Mesothelial cell of epicardium (in vitro differentiated cells): ENCODE measurements at regions not wholly inside any gene's neighbourhood (a gene's known extent, or its start where the extent isn't known, plus 50 kb on each side); places are given as distances from the start of the nearest gene placed in this dataset.

Experiments
- DNase-seq, 2 experiments: peaks; one replicate each; pipeline ENCODE4 v3.0.0; 2021; ENCODE audit warnings: low spot score in 2 of 2; ENCODE audit not compliant: unreplicated experiment in 2 of 2
- H3K27ac Mint-ChIP-seq: 2 replicates; pipeline ENCODE4 v1.8.0; 2021; ENCODE audit warnings: mixed read lengths
- H3K27me3 Mint-ChIP-seq: 2 replicates; pipeline ENCODE4 v1.8.0; 2021; ENCODE audit warnings: low read depth, mixed read lengths
- H3K36me3 Mint-ChIP-seq: 2 replicates; pipeline ENCODE4 v1.8.0; 2021; ENCODE audit warnings: mixed read lengths
- H3K4me1 Mint-ChIP-seq: 2 replicates; pipeline ENCODE4 v1.8.0; 2021; ENCODE audit warnings: mixed read lengths
- H3K4me3 Mint-ChIP-seq: 2 replicates; pipeline ENCODE4 v1.8.0; 2021; ENCODE audit warnings: mild to moderate bottlenecking, moderate library complexity, mixed read lengths
- H3K9me3 Mint-ChIP-seq: 2 replicates; pipeline ENCODE4 v1.8.0; 2021; ENCODE audit warnings: mixed read lengths
- CTCF ChIP-seq: fragments of 200-600 bp; sonication (generic); IDR thresholded peaks from one replicate; pipeline ENCODE4 v1.5.0; 2021; ENCODE audit warnings: antibody characterized with exemption; ENCODE audit not compliant: unreplicated experiment

DNA sequence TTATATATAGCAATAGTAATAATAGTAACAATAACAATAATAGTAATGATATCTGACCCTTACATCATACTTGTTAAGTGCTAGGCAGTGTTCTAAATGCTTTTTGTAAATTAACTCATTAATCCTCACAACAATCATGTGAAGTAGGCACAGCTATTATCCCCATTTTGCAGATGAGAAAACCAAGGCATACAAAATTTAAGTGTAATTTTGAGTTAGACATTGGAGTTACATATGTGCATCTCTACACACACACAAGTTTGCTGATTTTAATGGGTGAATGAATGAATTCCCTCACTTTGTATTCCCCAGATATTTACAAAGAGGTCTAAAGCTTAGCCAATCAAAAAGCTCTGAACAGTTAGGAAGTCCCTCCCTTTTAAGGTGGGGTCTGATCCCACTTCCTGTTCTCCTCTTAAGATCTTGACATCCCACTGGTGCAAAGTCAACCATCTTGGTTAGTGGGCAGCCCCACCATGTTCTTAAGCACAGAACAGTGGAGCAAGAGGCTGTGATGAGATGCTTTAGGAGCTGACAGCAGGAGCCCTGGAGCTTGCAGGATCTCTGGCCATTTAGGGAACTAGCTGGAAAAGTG, 85.3 kb upstream of the FOXP4 start:
- H3K4me1 Mint-ChIP-seq: peaks cover 24% of the 10 kb centered on the region
- H3K36me3 Mint-ChIP-seq: no peaks in the 10 kb centered on the region
- H3K27ac Mint-ChIP-seq: no peak overlapping the region
- no peaks in the 10 kb centered on the region for H3K27me3 Mint-ChIP-seq
- H3K9me3 Mint-ChIP-seq: no peaks in the 10 kb centered on the region
- no peak overlapping the region for H3K4me3 Mint-ChIP-seq
- no peak for DNase-seq
- TF ChIP-seq CTCF: no peak

DNA sequence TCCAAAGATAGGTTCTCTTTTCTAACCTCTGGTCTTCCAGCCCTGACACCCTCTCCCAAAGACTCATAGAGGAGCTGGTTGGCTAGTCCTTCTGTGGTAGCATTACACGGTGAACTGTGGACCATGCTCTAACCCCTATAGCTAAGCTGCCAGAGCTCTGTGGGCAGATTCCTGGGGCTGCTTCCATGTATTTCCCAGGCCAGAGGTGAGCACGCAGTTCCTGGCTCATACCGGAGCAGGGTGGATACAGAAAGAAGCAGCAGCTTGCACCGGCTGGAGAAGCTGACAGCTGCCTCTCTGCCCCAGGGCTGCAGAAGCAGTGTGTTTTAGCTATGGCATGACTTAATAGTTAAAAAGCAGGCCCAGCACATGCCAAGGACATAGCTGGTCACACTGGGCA, 84.1 kb upstream of the FOXP4 start:
- no peaks in the 10 kb centered on the region for H3K36me3 Mint-ChIP-seq
- peaks cover 27% of the 10 kb centered on the region for H3K4me1 Mint-ChIP-seq
- TF ChIP-seq CTCF: no peak
- H3K4me3 Mint-ChIP-seq: no peak overlapping the region
- no peaks in the 10 kb centered on the region for H3K9me3 Mint-ChIP-seq
- H3K27me3 Mint-ChIP-seq: no peaks in the 10 kb centered on the region
- no peak for DNase-seq
- no peak overlapping the region for H3K27ac Mint-ChIP-seq

DNA sequence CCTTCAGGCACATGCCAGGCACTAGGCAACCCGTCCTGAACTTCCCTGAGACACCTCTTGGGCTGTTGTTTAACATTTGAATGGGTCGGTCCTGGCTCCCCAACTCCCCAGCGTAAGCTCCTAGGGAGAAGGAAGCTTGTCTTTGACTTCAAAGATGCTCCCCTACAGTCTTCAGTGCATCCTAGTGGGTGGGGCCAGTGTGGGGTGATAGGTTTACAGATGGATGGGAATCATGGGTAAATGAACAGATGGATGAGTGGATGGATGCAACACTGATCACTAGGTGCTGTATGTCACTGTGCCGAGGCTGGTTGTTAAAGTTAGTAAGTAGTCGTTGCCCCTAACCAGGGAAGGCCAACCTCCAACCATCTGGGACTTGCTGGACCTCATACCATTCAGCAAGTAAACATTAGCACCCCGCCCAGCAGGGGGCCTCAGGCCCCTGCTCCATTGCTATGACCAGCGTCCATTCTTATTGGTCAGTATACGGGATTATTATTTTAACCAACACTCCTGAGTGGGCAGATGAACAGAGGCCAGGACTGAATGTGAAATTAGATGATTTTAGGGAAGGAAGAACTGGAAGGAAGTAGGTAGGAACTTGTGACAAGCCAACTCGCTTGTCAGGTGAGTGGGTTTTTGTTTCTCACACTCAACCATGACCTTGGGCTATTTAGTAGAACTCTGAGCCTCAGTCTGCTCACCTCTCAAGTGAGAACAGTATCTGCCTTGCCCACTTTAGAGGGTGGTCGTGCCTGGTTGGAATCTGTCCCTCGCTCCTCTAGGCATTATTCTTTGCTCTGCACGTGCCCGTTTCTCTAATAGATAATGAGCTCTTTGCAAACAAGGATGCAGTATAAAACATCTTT, 82.9 kb upstream of the FOXP4 start:
- Mint-ChIP-seq H3K27ac (no peak overlapping the region), H3K27me3 (no peaks in the 10 kb centered on the region), H3K9me3 (no peaks in the 10 kb centered on the region), H3K4me3 (no peak overlapping the region), H3K4me1 (peaks cover 39% of the 10 kb centered on the region), H3K36me3 (no peaks in the 10 kb centered on the region)
- DNase-seq: no peak
- peak; percentile 52 for TF ChIP-seq CTCF

- no peak for DNase-seq
- no peaks in the 10 kb centered on the region for H3K9me3 Mint-ChIP-seq
- no peak overlapping the region for H3K27ac Mint-ChIP-seq
- no peak overlapping the region for H3K4me3 Mint-ChIP-seq
- no peaks in the 10 kb centered on the region for H3K36me3 Mint-ChIP-seq
- TF ChIP-seq CTCF: no peak
- peaks cover 46% of the 10 kb centered on the region for H3K4me1 Mint-ChIP-seq
- H3K27me3 Mint-ChIP-seq: no peaks in the 10 kb centered on the region
Observed at GRCh38 chr6:41464019-41464418, 82.2 kb upstream of the FOXP4 start.

DNA sequence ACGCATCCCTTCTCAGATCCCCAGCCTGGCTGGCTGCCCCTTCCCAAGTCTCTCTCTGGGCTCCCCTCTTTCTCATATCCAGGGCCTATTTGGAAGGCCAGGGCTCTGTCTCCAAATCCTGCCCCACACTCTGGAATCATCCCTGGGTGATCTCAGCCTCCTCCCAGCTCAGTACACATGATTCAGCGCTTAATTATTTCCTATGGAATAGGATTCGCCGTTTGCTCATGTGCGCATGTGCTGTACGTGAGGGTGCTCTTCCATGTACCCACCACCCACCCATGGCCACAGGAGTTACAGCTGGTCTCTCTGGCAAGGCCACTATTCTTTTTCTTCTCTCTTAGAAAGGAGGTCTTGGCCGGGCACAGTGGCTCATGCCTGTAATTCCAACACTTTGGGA, 81.7 kb upstream of the FOXP4 start:
- H3K9me3 Mint-ChIP-seq: no peaks in the 10 kb centered on the region
- TF ChIP-seq CTCF: no peak
- peaks cover 50% of the 10 kb centered on the region for H3K4me1 Mint-ChIP-seq
- H3K27ac Mint-ChIP-seq: no peak overlapping the region
- no peak for DNase-seq
- no peak overlapping the region for H3K4me3 Mint-ChIP-seq
- no peaks in the 10 kb centered on the region for H3K27me3 Mint-ChIP-seq
- H3K36me3 Mint-ChIP-seq: no peaks in the 10 kb centered on the region
